Ascending aorta (tissue), 2 donors: ENCODE measurements at regions not wholly inside any gene's neighbourhood (a gene's known extent, or its start where the extent isn't known, plus 50 kb on each side); places are given as distances from the start of the nearest gene placed in this dataset.

ENCODE experiments used
- DNase-seq, 2 donors: peaks; one replicate each; pipeline ENCODE4 v3.0.0-alpha.2; 2019; ENCODE audit warnings: low spot score in 2 of 2
- H3K27ac ChIP-seq, 2 donors: fragments of 200-600 bp; sonication (generic); one replicate each; pipeline ENCODE4 v1.5.1; 2016 to 2017; ENCODE audit warnings: mild to moderate bottlenecking in 1 of 2
- H3K27me3 ChIP-seq: fragments of 200-600 bp; sonication (generic); one replicate; pipeline ENCODE4 v1.5.1; 2017
- H3K36me3 ChIP-seq, 2 donors: fragments of 200-600 bp; sonication (generic); one replicate each; pipeline ENCODE4 v1.5.1; 2016
- H3K4me1 ChIP-seq, 2 donors: fragments of 200-600 bp; sonication (generic); one replicate each; pipeline ENCODE4 v1.5.1; 2016 to 2017; ENCODE audit warnings: mild to moderate bottlenecking in 1 of 2
- H3K4me3 ChIP-seq, 2 donors: fragments of 200-600 bp; sonication (generic); one replicate each; pipeline ENCODE4 v1.5.1; 2016 to 2017; ENCODE audit warnings: mild to moderate bottlenecking in 1 of 2
- H3K9me3 ChIP-seq, 2 donors: fragments of 200-600 bp; sonication (generic); one replicate each; pipeline ENCODE4 v1.5.1; 2016
- CTCF ChIP-seq, 3 experiments: fragments of 200-600 bp in 2 of 3; fragments of 450-650 bp in 1 of 3; sonication (generic) in 2 of 3; IDR thresholded peaks; one replicate each; pipeline ENCODE4 v1.5.1; 2016 to 2019; ENCODE audit warnings: antibody characterized with exemption in 3 of 3, mild to moderate bottlenecking in 1 of 3, moderate library complexity in 1 of 3
- intact Hi-C: fragments of 100-400 bp; cut with DNase I; formaldehyde crosslinking; loops from one replicate; pipeline ENCODE4 v1.15.1; 2023

DNA sequence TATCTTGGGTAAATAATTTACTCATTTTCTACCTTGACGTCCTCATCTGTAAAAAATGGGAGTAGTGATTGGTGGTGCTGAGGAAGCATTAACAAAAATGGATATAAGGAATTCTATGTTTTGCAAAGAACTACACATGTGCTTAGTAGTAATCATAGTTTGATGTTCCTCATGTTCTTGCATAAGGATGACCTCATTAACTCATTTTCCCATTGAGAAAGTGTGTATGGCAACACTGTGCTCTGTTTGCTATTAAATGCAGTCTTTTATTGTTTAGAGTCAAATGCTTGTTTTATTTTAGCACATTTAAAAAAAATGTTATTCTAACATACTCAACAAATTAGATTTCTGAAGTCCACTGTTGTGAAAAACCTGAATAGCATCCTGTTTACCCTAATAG is 211.2 kb upstream of the RSPO3 start:
- Histone ChIP-seq H3K27me3 (no peaks in the 10 kb centered on the region), H3K4me1 (no peaks in the 10 kb centered on the region), H3K9me3 (no peaks in the 10 kb centered on the region), H3K36me3 (no peaks in the 10 kb centered on the region), H3K4me3 (no peak overlapping the region), H3K27ac (no peak overlapping the region)
- intact Hi-C loops, result no loop called here
- DNase-seq, result no peak
- no peak for TF ChIP-seq CTCF (IDR thresholded peaks at IDR 0.05)

DNA sequence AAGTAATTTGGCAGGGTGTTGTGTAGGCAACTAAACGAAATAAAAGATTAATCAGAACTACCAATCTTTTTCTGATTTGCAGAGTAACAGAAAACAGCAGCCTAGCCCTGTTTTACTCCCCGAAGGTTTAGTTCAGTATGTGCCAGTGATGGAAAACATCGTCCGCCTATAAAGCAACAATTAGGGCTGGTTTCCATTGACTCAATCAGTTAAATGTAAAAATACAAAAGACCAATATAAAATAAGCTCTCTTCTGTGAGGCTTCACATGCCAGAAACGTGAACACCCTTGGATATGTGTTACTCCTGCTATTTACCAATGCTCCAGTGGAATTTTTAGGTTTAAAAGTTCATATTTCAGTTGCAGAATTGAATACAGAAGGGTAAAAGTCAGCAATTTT is 210.5 kb upstream of the RSPO3 start:
- H3K4me3 ChIP-seq, result no peak overlapping the region
- no peaks in the 10 kb centered on the region for H3K4me1 ChIP-seq
- H3K9me3 ChIP-seq, result no peaks in the 10 kb centered on the region
- no peaks in the 10 kb centered on the region for H3K27me3 ChIP-seq
- no peak for DNase-seq
- no peaks in the 10 kb centered on the region for H3K36me3 ChIP-seq
- H3K27ac ChIP-seq, result no peak overlapping the region
- no peak for TF ChIP-seq CTCF (IDR thresholded peaks at IDR 0.05)
- intact Hi-C loops, result no loop called here

DNA sequence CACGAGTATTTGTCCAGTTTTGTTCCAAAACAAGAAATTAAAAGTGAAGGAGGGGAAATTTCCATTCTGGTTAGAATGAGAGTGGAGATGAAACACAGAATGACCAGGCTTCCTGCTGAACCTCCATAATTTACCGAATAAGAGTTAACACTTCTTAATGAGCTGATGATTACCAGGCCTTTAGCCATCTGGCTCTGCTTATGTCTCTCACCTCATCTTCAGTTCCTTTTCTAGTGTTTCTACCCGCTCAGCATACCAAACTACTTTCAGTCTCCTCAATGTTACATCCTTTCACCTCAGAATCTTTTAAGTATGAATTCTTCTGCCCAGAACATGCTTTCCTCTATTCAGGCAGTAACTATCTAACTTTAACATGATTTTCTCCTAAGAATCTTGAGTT is 209.0 kb upstream of the RSPO3 start:
- Histone ChIP-seq H3K27ac (no peak overlapping the region), H3K27me3 (no peaks in the 10 kb centered on the region), H3K4me3 (no peak overlapping the region), H3K36me3 (no peaks in the 10 kb centered on the region), H3K4me1 (no peaks in the 10 kb centered on the region), H3K9me3 (no peaks in the 10 kb centered on the region)
- intact Hi-C loops, result no loop called here
- DNase-seq, result no peak
- no peak for TF ChIP-seq CTCF (IDR thresholded peaks at IDR 0.05)

GRCh38 chr6:126913651-126914050 is 204.8 kb upstream of the RSPO3 start:
- H3K27ac ChIP-seq, result no peak overlapping the region
- no peaks in the 10 kb centered on the region for H3K9me3 ChIP-seq
- no peak for TF ChIP-seq CTCF (IDR thresholded peaks at IDR 0.05)
- intact Hi-C loops, result no loop called here
- DNase-seq, result no peak
- no peak overlapping the region for H3K4me3 ChIP-seq
- no peaks in the 10 kb centered on the region for H3K4me1 ChIP-seq
- no peaks in the 10 kb centered on the region for H3K36me3 ChIP-seq
- no peaks in the 10 kb centered on the region for H3K27me3 ChIP-seq

DNA sequence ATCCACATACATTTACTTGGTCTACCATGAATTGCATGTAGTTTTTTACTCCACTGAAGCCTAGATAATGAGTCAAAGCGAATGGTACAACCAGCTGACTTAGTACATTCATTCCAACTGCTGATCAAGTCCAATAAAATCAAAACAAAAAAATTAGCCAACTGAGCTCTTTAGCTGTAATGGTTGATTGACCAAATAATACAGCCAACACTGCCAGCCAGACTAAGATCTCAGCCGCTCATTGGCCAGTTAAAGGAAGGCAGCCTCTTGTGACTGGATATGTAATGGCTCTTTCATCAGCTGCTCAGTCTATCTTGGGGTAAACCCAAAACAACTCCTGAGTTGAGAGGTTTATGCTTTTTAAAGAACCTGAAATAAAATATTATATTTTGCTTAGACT is 204.3 kb upstream of the RSPO3 start:
- H3K4me1 ChIP-seq, result no peaks in the 10 kb centered on the region
- no peak overlapping the region for H3K27ac ChIP-seq
- no peaks in the 10 kb centered on the region for H3K27me3 ChIP-seq
- intact Hi-C loops, result no loop called here
- H3K9me3 ChIP-seq, result no peaks in the 10 kb centered on the region
- TF ChIP-seq CTCF (IDR thresholded peaks at IDR 0.05), result no peak
- no peak for DNase-seq
- H3K4me3 ChIP-seq, result no peak overlapping the region
- no peaks in the 10 kb centered on the region for H3K36me3 ChIP-seq

- Histone ChIP-seq H3K9me3 (no peaks in the 10 kb centered on the region), H3K4me3 (no peak overlapping the region), H3K36me3 (no peaks in the 10 kb centered on the region), H3K27ac (no peak overlapping the region), H3K4me1 (no peaks in the 10 kb centered on the region), H3K27me3 (no peaks in the 10 kb centered on the region)
- intact Hi-C loops, result no loop called here
- no peak for TF ChIP-seq CTCF (IDR thresholded peaks at IDR 0.05)
- no peak for DNase-seq
These were observed 203.7 kb upstream of the RSPO3 start for GRCh38 chr6:126914801-126915200.
